ENCODE measurements at regions not wholly inside any gene's neighbourhood (a gene's known extent, or its start where the extent isn't known, plus 50 kb on each side); places are given as distances from the start of the nearest gene placed in this dataset.
A peak's percentile ranks its signal among the peaks of the same experiment; 100 is the strongest.
"Not testable (repeated sequence)": the region's sequence is repeated elsewhere in the genome, so short reads cannot be mapped to it uniquely, and the experiment has no call there.

DNA sequence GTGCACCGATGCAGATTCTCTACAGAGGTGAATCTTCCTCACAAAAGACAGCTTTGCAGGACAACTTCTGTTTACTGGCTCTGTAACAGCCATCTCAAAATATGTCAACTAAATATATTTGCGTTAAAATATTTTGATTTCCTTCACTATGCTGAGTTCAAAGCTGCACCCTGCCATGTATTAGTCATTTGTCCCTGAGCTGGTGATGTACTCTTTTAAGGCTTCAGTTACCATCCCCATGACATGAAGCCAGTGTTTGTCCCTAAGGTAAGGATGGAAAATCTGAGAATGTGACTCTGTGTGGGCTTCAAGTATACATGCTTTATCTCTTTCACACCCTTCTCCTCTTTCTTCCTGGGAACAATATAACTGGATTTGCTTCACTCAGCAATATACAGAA, 70.2 kb upstream of the BTG3 start:
- H3K9me2 ChIP-seq (replicated peaks; ENCODE audit: low read depth, low read length), result no peaks in the 10 kb centered on the region
- H2AFZ ChIP-seq (ENCODE audit: low read length), result no peak overlapping the region
- no peak overlapping the region for H3K4me2 ChIP-seq (ENCODE audit: low read depth, low read length, poor library complexity, severe bottlenecking)
- no peak overlapping the region for H3K4me3 ChIP-seq (ENCODE audit: low read length, poor library complexity, severe bottlenecking)
- H4K20me1 ChIP-seq (ENCODE audit: insufficient read depth, low read length, poor library complexity, severe bottlenecking), result no peaks in the 10 kb centered on the region
- H3K9me3 ChIP-seq (ENCODE audit: insufficient read depth, low read depth, low read length), result no peaks in the 10 kb centered on the region; the same call in 1 of the 2 replicates
- H3F3A ChIP-seq (ENCODE audit: low read depth), result no peaks in the 10 kb centered on the region
- no peak overlapping the region for H3K9ac ChIP-seq (ENCODE audit: low read depth, low read length, poor library complexity, severe bottlenecking)
- H3K79me2 ChIP-seq (ENCODE audit: insufficient read depth, low read length), result no peaks in the 10 kb centered on the region
- no peaks in the 10 kb centered on the region for H3K27me3 ChIP-seq (ENCODE audit: insufficient read depth, low read length, poor library complexity, severe bottlenecking)
- TF ChIP-seq, protein P1, sequence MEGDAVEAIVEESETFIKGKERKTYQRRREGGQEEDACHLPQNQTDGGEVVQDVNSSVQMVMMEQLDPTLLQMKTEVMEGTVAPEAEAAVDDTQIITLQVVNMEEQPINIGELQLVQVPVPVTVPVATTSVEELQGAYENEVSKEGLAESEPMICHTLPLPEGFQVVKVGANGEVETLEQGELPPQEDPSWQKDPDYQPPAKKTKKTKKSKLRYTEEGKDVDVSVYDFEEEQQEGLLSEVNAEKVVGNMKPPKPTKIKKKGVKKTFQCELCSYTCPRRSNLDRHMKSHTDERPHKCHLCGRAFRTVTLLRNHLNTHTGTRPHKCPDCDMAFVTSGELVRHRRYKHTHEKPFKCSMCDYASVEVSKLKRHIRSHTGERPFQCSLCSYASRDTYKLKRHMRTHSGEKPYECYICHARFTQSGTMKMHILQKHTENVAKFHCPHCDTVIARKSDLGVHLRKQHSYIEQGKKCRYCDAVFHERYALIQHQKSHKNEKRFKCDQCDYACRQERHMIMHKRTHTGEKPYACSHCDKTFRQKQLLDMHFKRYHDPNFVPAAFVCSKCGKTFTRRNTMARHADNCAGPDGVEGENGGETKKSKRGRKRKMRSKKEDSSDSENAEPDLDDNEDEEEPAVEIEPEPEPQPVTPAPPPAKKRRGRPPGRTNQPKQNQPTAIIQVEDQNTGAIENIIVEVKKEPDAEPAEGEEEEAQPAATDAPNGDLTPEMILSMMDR (conservative IDR thresholded peaks at IDR 0.05; ENCODE audit: low read length), result no peak
- no peak for TF ChIP-seq EZH2phosphoT487 (IDR thresholded peaks at IDR 0.05; ENCODE audit: borderline replicate concordance)
- no peaks in the 10 kb centered on the region for H3K36me3 ChIP-seq (ENCODE audit: insufficient read depth, low read length)
- H3K4me1 ChIP-seq (ENCODE audit: insufficient read depth, low read length, poor library complexity, severe bottlenecking), result peaks cover 16% of the 10 kb centered on the region

DNA sequence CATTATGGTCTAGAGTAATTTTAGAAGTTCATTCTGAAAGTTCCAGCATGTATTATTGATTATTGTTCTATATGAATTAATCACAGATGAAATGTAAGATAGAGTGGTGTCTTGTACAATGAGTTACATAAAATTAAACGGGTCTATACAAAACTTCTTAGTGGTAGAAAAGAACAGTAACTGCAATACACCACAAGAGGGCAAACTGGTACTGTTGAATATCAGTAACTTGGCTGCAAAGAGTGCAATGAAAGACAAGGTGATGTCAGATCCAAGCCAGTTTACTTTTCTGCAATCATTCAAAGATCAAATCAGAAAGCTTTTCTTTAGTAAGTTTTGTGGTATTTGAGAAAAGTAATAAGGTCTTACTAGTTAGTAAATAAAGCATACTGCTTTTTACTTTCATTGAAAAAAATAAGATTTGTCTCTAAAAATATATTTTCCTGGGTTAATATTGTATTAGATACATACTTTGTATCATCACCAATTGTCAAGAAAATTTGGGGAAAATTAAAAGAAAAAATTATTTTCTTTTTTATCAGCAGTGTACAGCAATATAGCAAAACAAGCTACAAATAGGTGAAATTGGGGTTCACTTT, 66.4 kb upstream of the BTG3 start:
- Histone ChIP-seq H2AFZ (ENCODE audit: low read length) (no peak overlapping the region), H3K9ac (ENCODE audit: low read depth, low read length, poor library complexity, severe bottlenecking) (no peak overlapping the region), H3K36me3 (ENCODE audit: insufficient read depth, low read length) (no peaks in the 10 kb centered on the region), H3K27me3 (ENCODE audit: insufficient read depth, low read length, poor library complexity, severe bottlenecking) (no peaks in the 10 kb centered on the region), H3K4me1 (ENCODE audit: insufficient read depth, low read length, poor library complexity, severe bottlenecking) (peaks cover 16% of the 10 kb centered on the region), H3K9me2 (replicated peaks; ENCODE audit: low read depth, low read length) (no peaks in the 10 kb centered on the region), H3F3A (ENCODE audit: low read depth) (no peaks in the 10 kb centered on the region), H3K9me3 (ENCODE audit: insufficient read depth, low read depth, low read length) (no peaks in the 10 kb centered on the region), H3K79me2 (ENCODE audit: insufficient read depth, low read length) (no peaks in the 10 kb centered on the region), H4K20me1 (ENCODE audit: insufficient read depth, low read length, poor library complexity, severe bottlenecking) (no peaks in the 10 kb centered on the region), H3K4me3 (ENCODE audit: low read length, poor library complexity, severe bottlenecking) (no peak overlapping the region), H3K4me2 (ENCODE audit: low read depth, low read length, poor library complexity, severe bottlenecking) (no peak overlapping the region)
- TF ChIP-seq, protein P1 (conservative IDR thresholded peaks at IDR 0.05; ENCODE audit: low read length), result peak; percentile 89
- no peak for TF ChIP-seq EZH2phosphoT487 (IDR thresholded peaks at IDR 0.05; ENCODE audit: borderline replicate concordance)

DNA sequence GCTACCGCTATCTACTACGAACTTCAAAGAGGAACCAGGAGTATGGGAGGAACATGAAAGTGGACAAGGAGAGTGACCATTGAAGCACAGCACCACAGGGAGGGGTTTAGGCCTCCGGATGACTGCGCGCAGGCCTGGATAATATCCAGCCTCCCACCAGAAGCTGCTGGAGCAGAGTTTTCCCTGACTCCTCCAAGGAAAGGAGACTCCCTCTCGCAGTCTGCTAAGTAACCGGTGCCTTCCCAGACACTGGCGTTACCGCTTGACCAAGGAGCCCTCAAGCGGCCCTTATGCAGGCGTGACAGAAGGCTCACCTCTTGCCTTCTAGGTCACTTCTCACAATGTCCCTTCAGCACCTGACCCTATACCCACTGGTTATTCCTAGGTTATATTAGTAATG, 64.2 kb upstream of the BTG3 start:
- H3K4me2 ChIP-seq (ENCODE audit: low read depth, low read length, poor library complexity, severe bottlenecking); H3F3A ChIP-seq (ENCODE audit: low read depth); H3K79me2 ChIP-seq (ENCODE audit: insufficient read depth, low read length); H4K20me1 ChIP-seq (ENCODE audit: insufficient read depth, low read length, poor library complexity, severe bottlenecking); H3K27me3 ChIP-seq (ENCODE audit: insufficient read depth, low read length, poor library complexity, severe bottlenecking); H3K9me2 ChIP-seq (replicated peaks; ENCODE audit: low read depth, low read length); H2AFZ ChIP-seq (ENCODE audit: low read length); H3K36me3 ChIP-seq (ENCODE audit: insufficient read depth, low read length); H3K4me1 ChIP-seq (ENCODE audit: insufficient read depth, low read length, poor library complexity, severe bottlenecking); H3K9me3 ChIP-seq (ENCODE audit: insufficient read depth, low read depth, low read length); H3K9ac ChIP-seq (ENCODE audit: low read depth, low read length, poor library complexity, severe bottlenecking); H3K4me3 ChIP-seq (ENCODE audit: low read length, poor library complexity, severe bottlenecking): not testable (repeated sequence)

DNA sequence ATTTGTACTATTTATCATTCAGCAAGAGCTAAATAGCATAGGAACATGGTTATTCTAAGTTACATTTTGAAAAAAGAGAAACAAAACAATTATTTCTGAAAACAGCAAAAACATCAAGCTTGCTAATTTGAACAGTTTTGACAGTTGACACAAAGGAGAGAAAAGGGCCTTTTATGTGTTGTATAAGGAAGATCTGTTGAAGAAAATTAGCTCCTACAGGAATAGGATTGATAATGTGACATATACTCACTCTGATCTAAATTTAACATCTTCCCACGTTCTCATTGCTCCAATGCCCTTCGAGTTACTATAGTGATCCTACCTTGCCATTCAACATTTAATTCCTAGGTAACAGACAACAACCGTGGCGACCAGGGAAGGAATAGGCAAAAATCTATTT, 61.4 kb upstream of the BTG3 start:
- H3K4me1 ChIP-seq (ENCODE audit: insufficient read depth, low read length, poor library complexity, severe bottlenecking), result no peaks in the 10 kb centered on the region
- H3K4me3 ChIP-seq (ENCODE audit: low read length, poor library complexity, severe bottlenecking), result no peak overlapping the region
- no peak overlapping the region for H2AFZ ChIP-seq (ENCODE audit: low read length)
- TF ChIP-seq, protein P1 (conservative IDR thresholded peaks at IDR 0.05; ENCODE audit: low read length), result no peak
- TF ChIP-seq EZH2phosphoT487 (IDR thresholded peaks at IDR 0.05; ENCODE audit: borderline replicate concordance), result no peak
- no peaks in the 10 kb centered on the region for H3K27me3 ChIP-seq (ENCODE audit: insufficient read depth, low read length, poor library complexity, severe bottlenecking)
- H3K36me3 ChIP-seq (ENCODE audit: insufficient read depth, low read length), result no peaks in the 10 kb centered on the region
- H4K20me1 ChIP-seq (ENCODE audit: insufficient read depth, low read length, poor library complexity, severe bottlenecking), result no peaks in the 10 kb centered on the region
- H3K9ac ChIP-seq (ENCODE audit: low read depth, low read length, poor library complexity, severe bottlenecking), result no peak overlapping the region
- H3K9me2 ChIP-seq (replicated peaks; ENCODE audit: low read depth, low read length), result no peaks in the 10 kb centered on the region
- no peaks in the 10 kb centered on the region for H3F3A ChIP-seq (ENCODE audit: low read depth)
- H3K79me2 ChIP-seq (ENCODE audit: insufficient read depth, low read length), result no peaks in the 10 kb centered on the region
- H3K4me2 ChIP-seq (ENCODE audit: low read depth, low read length, poor library complexity, severe bottlenecking), result no peak overlapping the region
- H3K9me3 ChIP-seq (ENCODE audit: insufficient read depth, low read depth, low read length), result no peaks in the 10 kb centered on the region
